NCI-H526 treated with DMSO at 0.1 percent for 48 hours (cell line): ENCODE measurements at regions not wholly inside any gene's neighbourhood (a gene's known extent, or its start where the extent isn't known, plus 50 kb on each side); places are given as distances from the start of the nearest gene placed in this dataset.

Experiments used
- DNase-seq: peaks from one replicate; lab custom pipeline; 2025; lab: John Stamatoyannopoulos, UW

DNA sequence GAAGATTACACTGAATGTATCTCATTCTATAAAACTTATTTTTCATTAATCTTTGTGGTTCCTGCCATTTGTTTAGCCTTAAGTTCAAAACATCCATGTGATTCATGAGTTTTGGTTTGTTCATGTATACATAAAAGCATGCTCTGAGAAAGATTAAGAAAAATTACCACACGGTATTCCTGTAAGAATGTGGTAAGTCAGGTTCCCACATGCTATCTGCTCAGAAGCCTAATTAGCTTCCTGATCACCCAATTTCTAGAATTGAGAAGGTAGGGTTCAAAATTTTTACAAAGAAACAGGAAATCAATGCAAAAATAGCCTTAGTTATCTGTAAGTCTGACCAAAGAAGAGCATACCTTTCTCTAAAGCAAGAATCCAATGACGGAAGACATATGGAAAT lies 241.6 kb upstream of the VRK2 start:
- DNase-seq: no peak

GRCh38 chr2:57806449-57806968 lies 240.1 kb upstream of the VRK2 start:
- peak; percentile 93 for DNase-seq

DNA sequence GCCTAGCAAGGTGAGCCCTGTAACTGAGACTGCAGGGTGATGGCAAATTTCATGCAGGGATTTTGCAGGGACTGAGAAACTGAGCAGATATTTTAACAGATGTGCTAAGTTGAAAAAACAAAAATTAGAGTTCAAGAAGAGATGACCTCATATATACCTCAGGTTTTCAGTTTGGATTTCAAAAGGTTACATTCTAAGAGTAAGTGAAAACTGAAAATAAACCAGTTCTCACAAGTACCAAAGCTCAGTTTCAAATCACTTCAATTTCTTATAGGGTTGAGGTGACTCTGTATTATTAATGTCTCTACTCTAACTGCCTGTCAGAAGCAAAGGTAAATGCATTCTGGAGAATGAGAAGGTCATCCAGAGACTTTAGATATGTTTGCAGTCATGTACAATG lies 237.4 kb upstream of the VRK2 start:
- DNase-seq: no peak

GRCh38 chr2:57821088-57821487 lies 225.5 kb upstream of the VRK2 start:
- no peak for DNase-seq

DNA sequence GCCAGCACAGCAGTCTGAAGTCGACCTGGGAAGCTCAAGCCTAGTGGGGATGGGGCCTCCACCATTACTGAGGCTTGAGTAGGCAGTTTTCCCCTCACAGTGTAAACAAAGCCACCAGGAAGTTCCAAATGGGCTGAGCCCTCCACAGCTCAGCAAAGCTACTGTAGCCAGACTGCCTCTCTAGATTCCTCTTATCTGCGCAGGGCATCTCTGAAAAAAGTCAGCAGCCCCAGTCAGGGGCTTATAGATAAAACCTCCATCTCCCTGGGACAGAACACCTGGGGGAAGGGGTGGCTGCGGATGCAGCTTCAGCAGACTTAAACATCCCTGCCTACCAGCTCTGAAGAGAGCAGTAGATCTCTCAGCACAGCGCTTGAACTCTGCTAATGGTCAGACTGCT lies 218.4 kb upstream of the VRK2 start:
- DNase-seq: no peak

DNA sequence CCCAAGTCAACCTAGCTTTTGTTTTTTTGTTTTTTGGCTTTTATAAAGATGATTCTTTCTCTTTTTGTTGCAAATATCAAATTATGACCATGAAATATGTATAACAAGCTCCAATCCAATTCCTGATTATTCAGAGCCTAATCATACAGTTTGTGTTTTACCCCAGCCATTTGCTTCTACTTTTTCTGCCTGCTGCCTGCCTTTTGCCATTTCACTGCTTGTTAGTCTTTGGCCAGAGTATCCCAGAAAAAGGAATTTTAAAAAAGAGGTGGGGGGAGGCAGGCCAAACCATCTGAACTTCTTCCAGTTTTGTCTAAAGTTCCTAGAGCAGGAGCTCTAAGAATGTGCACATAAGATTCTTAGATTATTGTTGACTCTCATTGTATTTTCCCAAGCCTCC lies 211.9 kb upstream of the VRK2 start:
- no peak for DNase-seq

DNA sequence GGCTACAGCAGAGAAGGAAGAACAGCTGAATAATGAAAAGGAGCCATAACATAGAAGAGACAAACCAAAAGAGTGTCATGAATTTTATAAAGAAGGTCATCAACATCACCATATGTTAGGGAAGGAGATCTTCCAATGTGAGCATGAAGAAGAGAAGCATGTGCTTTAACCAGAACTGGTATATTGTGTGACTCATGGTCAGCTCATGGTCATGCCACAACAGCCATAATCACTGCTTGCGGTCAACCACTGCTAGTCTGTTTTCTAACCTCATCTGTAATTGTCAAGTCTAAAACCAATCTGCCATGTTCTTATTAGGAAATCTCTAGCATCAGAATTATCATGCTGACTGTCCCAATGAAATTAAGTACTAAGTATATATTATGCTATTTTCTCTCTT lies 204.1 kb upstream of the VRK2 start:
- DNase-seq: no peak

DNA sequence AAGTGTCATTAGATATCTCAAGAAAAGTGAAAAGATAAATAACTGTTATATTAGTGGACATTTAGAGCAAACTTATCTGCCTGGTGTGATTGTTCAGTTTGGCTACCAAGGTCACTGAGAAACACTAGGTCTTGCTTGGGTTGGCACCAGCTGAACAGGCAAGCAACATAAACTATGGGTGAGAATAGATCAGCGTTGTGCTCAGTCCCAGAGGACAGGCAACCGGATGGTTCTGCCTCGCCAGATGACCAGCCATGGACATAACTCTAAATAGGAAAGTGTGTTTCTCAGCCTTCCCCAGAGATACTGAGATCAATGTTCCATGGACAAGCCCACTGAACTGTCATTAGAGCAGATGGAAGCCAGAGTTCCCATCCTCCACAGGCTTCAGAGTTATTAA lies 203.4 kb upstream of the VRK2 start:
- DNase-seq: no peak

DNA sequence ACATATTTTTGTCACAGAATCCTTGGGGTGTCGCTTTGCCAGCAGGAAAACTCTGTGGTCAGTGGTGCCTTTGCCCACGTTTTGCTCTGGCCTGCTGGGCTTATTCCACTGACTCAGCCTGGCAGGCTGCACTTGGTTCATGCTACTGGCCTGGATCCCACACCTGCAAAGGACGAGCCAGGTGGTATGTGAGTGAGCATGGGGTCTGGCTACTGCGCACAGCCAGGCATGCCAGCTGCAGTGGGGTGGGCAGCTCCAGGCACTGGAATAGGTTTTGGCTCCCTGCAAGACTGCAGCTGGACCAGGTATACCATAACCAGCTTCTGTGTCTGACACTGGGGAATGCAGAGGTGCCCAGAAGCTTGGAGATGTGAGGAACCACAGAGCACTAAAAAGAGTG lies 197.9 kb upstream of the VRK2 start:
- DNase-seq: no peak

- DNase-seq: no peak
Observed at GRCh38 chr2:57849843-57850242, 196.8 kb upstream of the VRK2 start.

DNA sequence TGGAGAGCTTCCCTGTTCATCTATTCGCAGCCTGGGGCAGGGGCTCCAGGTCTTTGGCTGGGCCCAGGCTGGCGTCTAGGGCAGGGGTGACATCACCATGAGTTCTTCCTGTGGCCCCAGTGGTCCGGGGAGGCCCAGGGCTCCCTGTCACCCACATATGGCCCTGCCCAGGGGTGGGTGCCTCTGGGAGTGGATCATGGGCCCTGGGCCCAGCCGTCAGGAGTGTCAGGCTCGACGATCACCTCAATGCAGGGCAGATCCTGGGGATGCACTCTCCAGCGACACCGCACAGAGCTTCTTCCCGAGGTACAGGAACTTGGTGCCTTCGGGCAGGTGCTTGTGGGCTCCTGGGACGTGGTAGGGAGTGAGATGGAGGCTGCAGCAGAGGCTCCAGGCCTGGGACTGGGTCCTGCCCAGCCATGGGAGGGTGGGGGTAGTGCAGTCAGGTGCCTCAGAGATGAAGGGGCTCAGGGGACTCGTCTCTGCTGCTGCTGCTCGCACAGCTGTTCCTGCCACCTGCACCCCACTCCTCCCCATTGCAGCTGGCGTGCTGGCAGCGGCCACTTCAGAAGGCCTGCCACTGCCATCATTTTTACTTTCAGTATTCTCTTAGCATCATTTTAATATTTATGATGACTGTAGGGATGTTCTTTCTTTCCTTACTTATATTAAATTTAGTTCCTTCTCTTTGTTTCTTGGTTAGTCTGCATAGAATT lies 196.0 kb upstream of the VRK2 start:
- DNase-seq: no peak

DNA sequence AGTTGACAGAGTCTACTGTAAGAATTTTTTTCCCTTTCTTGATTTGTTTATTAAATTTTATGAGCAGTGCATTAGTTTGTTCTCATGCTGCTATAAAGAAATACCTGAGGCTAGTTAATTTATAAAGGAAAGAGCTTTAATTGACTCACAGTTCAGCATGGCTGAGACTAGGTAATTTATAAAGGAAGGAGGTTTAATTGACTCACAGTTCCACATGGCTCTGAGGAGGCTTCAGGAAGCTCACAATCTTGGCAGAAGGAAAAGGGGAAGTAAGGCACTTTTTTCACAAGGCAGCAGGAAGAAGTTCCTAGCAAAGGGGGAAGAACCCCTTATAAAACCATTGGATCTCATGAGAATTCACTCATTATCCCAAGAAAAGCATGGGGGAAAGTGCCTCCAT lies 191.4 kb upstream of the VRK2 start:
- DNase-seq: no peak

GRCh38 chr2:57859755-57860154 lies 186.9 kb upstream of the VRK2 start:
- no peak for DNase-seq

DNA sequence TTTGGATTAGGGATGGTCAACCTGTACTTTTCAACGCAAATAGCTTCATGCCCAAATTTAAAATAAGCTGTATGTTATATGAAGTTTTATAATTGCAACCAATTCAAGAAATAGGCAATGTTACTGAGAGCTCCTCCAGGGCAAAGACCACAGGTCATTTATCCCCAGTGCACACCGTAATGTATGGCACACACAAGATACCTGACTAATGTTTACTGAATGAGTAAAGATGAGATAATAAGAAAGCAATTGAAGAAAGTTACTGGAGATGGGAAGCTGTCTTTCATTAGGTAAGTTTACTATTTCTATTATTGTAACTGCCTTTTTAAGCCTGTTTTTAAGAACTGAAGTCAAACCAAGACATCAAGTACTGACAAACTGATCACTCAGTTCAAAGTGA lies 184.5 kb upstream of the VRK2 start:
- no peak for DNase-seq

DNA sequence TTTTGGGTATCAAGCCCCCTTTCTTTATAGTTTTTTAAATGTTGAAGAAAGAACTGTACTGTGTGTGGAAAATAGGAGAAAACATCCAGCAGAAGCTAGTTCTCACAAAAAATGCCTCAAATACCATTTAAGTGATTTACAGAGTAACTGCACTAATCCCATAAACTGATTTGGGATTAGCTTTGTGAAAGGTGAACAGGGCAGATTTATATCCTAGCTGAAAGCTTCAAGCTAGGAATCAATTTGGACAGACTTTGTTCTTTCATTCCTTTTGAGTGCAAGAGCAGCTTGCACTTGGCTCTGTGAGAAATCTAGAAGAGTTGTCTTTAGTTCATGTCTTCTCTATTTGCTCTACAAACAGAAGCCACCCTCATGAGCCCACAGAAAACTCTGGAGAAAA lies 183.9 kb upstream of the VRK2 start:
- no peak for DNase-seq

DNA sequence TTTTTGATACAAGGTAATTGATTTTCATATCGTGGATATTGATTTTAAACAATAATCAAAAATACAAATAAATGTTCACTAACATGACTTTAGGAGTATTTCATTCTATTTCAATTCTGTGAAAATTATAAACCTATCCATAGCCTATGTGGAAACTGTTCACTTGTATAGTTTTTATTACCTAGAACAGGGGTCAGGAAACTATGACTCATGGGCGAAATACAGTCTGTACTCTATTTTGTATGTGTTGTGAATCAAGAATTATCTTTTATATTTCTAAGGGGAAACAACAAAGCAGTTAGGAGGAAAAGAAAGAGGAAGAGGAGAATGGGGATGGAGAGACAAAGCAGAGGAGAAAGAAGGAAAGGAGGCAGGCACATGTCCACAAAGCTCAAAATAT lies 181.7 kb upstream of the VRK2 start:
- DNase-seq: no peak

GRCh38 chr2:57867730-57868129 lies 178.9 kb upstream of the VRK2 start:
- no peak for DNase-seq

DNA sequence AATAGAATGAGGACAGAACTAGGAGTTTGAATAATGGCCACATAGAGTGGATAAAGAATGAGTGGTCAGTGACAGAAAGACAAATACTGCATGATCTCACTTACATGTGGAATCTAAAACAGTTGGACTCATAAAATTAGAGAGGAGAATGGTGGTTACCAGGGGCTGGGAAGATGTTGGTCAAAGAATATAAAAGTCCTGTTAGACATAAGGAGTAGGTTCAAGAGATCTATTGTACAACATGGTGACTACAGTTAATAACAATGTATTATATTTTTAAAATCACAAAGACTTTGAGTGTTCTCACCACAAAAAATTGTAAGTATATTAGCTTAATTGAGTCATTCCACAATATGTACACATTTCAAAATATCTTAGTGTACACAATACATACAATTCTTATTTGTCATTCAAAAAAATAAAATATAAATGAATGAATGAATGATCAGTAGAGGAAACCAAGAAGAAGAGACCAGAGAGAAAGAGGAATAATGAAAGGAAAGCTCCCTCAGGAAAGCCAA lies 177.9 kb upstream of the VRK2 start:
- no peak for DNase-seq

DNA sequence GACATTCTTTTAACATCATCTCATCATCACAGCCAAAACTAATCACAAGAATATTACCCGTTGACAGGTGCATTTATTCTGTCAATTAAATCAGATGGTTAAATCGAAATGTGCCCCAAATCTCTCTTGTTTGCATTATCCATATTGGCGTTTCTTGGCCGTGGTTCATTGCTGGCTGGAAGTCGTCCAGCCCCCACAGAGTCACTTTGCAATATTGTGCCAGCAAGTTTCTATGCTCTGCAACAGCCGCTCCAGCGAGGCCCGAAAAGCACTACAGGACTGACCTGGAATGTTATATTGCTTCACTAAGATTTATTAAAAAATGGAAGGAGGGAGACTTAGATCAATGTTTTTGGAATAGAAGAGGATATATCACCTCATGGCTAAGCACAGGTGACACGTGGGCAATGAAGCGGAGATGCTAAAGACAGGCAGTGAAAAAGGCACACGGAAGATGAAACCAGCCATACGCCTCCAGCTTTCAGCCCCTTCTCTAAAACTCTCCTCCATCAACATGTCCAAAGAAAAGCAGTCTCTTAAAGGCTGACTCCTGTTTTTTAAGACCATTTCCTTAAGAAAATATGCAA lies 176.8 kb upstream of the VRK2 start:
- peak; percentile 60 for DNase-seq

DNA sequence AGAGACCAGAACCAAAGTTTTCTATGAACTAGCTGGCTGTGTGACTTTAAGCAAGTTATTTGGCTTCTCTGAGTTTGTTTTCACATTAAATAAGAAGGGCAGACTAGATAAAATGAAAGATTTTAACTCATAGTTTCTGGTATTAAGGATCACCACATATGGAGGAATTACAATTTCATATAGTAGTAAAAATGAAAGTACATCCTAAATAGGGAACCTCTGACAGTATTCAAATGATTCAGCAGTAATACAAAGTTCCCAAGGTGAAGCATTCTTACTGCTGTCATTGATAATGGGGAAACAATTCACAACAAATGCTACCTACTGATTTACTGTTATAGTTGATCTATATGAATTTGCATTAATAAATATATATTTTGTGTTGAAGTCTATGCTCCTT lies 170.3 kb upstream of the VRK2 start:
- no peak for DNase-seq

GRCh38 chr2:57877811-57878170 lies 168.8 kb upstream of the VRK2 start:
- no peak for DNase-seq

GRCh38 chr2:57878171-57878865 lies 168.3 kb upstream of the VRK2 start:
- peak; percentile 87 for DNase-seq

DNA sequence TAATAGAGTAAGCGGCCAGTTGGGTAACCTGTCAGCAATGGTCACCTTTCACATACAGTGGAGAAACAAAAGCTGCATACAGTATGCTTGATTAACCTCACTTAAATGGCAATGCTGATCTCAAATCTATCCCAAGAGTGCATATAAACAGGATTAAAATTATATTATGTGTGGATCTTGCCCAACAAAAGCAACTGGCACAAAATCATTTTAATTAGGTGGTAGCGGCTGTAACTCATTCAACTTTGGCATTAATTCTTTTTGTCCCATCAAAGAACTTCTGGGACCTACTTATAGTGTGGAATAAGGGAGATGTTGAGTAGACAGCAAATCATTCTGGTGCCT lies 167.8 kb upstream of the VRK2 start:
- no peak for DNase-seq
